AG10803 (cell line): ENCODE measurements at regions not wholly inside any gene's neighbourhood (a gene's known extent, or its start where the extent isn't known, plus 50 kb on each side); places are given as distances from the start of the nearest gene placed in this dataset.
A peak's percentile ranks its signal among the peaks of the same experiment; 100 is the strongest.

ENCODE experiments used
- DNase-seq: peaks from one replicate; pipeline ENCODE4 v3.0.0; 2010; ENCODE audit warnings: low read depth
- H3K4me3 ChIP-seq: 2 replicates; pipeline ENCODE4 v1.5.1; 2011; ENCODE audit warnings: mild to moderate bottlenecking, low read length, control low read depth
- CTCF ChIP-seq: conservative IDR thresholded peaks from 2 replicates; pipeline ENCODE4 v1.5.1; 2011; ENCODE audit warnings: mild to moderate bottlenecking, low read length, control low read depth, inconsistent platforms

DNA sequence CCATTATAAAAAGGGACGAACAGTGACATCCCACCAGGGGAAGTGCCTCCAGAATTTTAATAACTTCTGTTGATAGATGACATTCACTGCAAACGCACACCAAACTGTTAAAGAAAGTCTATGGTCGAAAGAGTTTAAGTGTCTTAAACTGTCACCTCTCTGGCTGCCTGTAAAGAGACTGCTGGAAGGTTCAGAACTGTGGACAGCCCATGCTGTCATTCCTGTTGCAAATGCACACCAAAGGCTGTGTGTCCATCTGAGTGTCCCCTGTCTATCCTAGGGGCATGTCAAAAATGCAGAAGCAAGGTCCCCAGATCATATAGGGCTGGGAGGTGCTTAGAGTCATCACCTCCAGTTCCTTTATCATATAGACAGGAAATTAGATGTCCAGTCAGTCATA, 171.8 kb downstream of the CYRIA start:
- no peak overlapping the region for H3K4me3 ChIP-seq
- no peak for DNase-seq
- TF ChIP-seq CTCF = no peak

- TF ChIP-seq CTCF = peak; percentile 28
- H3K4me3 ChIP-seq = no peak overlapping the region
- peak; percentile 43 for DNase-seq
Measured at GRCh38 chr2:16487686-16488085, 177.9 kb downstream of the CYRIA start.

DNA sequence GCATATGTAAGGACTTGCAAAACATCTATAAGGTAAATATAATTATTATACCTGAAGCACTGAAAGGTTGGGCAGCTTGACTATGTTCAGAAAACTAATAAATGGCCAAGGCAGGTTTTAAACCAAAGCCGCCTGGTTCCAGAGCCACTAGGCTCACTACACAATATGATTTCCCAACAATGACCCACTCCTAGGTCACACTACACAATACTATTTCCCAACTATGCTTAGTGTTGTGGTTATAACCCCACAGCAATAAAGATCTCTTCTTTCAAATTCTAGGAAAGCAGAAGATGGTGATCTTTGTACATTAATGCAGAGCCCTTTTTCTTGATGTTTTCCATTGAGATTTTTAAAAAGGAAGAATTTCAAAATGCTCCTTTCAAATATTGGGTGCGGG, 180.4 kb downstream of the CYRIA start:
- DNase-seq = no peak
- no peak for TF ChIP-seq CTCF

DNA sequence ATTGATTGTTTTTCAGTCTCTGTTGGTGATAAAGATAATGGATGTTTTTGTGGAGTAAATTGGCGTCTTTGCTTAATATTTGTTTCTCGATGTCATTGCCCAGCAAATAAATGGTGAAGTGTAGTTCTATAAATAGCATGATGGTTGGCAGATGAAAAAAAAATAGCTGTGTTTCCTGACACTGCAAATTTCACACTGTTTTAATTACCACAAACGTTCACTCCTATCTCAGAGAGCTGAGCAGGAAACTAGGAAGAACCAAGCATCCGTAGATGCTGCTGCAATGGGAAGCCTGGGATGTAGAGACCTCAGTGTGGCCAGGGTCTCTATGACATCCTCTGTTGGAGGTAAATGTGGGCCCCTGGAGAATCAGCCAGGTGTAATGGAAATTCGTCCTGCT, 183.2 kb downstream of the CYRIA start:
- DNase-seq = no peak
- H3K4me3 ChIP-seq = no peak overlapping the region
- no peak for TF ChIP-seq CTCF

More for the DNA sequence above, 180.4 kb downstream of the CYRIA start:
- no peak overlapping the region for H3K4me3 ChIP-seq

GRCh38 chr2:16481351-16481750, 184.3 kb downstream of the CYRIA start:
- no peak overlapping the region for H3K4me3 ChIP-seq
- no peak for DNase-seq
- no peak for TF ChIP-seq CTCF

DNA sequence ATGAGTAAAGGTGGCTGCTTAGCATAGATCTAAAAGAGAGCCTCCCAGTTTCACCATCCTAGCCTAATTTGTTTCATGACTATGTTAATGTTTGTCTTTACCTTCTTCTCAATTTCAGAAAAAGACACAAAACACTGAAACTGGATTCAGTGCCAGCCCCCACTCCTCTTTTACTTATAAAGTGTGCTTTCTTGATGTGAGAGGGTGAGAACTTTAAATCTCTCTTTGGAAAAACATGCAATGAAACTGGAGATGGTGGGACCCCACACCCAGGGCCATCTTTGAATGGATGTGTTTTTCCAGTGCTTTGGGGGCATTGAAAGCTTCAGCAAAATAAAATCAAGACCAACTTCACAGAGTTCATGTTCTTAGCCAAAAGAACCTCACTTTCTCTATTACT, 185.9 kb downstream of the CYRIA start:
- TF ChIP-seq CTCF = no peak
- no peak for DNase-seq
- no peak overlapping the region for H3K4me3 ChIP-seq

- no peak for DNase-seq
- no peak for TF ChIP-seq CTCF
- H3K4me3 ChIP-seq = no peak overlapping the region
Measured at GRCh38 chr2:16478434-16479210, 187.0 kb downstream of the CYRIA start.
